ENCODE measurements at regions not wholly inside any gene's neighbourhood (a gene's known extent, or its start where the extent isn't known, plus 50 kb on each side); places are given as distances from the start of the nearest gene placed in this dataset.

DNA sequence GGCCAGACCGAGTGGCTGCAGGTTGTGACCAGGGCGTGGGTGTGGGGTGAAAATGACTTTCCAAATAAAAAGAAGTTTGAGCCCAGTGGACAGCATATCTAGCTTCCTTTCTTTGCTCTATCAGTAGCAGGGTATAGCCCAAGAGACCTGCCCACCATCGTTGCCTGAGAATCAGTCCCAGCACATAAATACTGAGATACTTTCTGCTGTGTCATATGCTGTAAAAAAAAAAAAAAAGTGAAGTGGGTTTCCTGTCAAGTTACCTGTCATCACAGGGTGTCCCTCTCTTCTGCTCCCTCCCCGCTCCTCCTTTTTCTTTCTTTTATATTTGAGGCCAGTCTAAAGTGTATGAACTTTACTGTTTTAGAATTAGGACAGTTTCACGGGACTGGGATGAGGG lies 330.3 kb upstream of the BOD1L1 start:
- Histone ChIP-seq H3K27ac (no peak overlapping the region), H3K4me1 (no peaks in the 10 kb centered on the region), H3K27me3 (no peaks in the 10 kb centered on the region), H3K4me3 (no peak overlapping the region), H3K36me3 (no peaks in the 10 kb centered on the region), H3K9me3 (no peaks in the 10 kb centered on the region)
- TF ChIP-seq, protein P1, sequence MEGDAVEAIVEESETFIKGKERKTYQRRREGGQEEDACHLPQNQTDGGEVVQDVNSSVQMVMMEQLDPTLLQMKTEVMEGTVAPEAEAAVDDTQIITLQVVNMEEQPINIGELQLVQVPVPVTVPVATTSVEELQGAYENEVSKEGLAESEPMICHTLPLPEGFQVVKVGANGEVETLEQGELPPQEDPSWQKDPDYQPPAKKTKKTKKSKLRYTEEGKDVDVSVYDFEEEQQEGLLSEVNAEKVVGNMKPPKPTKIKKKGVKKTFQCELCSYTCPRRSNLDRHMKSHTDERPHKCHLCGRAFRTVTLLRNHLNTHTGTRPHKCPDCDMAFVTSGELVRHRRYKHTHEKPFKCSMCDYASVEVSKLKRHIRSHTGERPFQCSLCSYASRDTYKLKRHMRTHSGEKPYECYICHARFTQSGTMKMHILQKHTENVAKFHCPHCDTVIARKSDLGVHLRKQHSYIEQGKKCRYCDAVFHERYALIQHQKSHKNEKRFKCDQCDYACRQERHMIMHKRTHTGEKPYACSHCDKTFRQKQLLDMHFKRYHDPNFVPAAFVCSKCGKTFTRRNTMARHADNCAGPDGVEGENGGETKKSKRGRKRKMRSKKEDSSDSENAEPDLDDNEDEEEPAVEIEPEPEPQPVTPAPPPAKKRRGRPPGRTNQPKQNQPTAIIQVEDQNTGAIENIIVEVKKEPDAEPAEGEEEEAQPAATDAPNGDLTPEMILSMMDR (IDR thresholded peaks at IDR 0.05), result no peak
- no peak for TF ChIP-seq POLR2A (IDR thresholded peaks at IDR 0.05)
- DNase-seq (no peak), ATAC-seq (no peak)
- WGBS (ENCODE audit: insufficient coverage, low coverage, low lambda C conversion rate, missing lambda C conversion rate), result 75% methylated on average over 5 of the region's 5 CpGs
- intact Hi-C loops (cut with DNase I), result no loop called here

DNA sequence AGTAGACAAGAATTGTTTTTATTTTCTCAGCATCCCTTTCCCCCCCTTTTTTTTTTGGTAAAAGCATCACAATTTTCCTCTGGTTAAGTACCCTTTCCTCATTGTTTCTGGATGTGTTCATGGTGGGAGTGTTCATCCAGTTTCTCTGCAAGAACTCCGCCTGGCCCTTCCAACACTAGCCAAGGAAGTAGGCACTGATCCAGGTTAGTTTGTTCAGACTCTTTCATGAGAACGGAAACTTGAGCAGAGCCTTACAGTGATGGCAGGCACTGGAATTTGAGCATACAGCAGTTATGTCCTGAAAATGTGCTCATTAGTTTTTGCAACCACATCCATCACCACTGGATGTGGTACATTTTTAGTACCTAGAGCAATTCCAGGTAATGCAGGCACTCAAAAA lies 336.1 kb upstream of the BOD1L1 start:
- intact Hi-C loops (cut with DNase I), result no loop called here
- Histone ChIP-seq H3K27me3 (no peaks in the 10 kb centered on the region), H3K4me1 (no peaks in the 10 kb centered on the region), H3K27ac (no peak overlapping the region), H3K4me3 (no peak overlapping the region), H3K36me3 (no peaks in the 10 kb centered on the region), H3K9me3 (no peaks in the 10 kb centered on the region)
- no peak for ATAC-seq
- no peak for DNase-seq
- TF ChIP-seq, protein P1 (IDR thresholded peaks at IDR 0.05), result no peak
- TF ChIP-seq POLR2A (IDR thresholded peaks at IDR 0.05), result no peak
- 57% methylated on average over 2 of the region's 2 CpGs for WGBS (ENCODE audit: insufficient coverage, low coverage, low lambda C conversion rate, missing lambda C conversion rate)

- intact Hi-C loops (cut with DNase I), result no loop called here
- H3K36me3 ChIP-seq, result no peaks in the 10 kb centered on the region
- no peaks in the 10 kb centered on the region for H3K9me3 ChIP-seq
- H3K27me3 ChIP-seq, result no peaks in the 10 kb centered on the region
- TF ChIP-seq, protein P1 (IDR thresholded peaks at IDR 0.05), result no peak
- TF ChIP-seq POLR2A (IDR thresholded peaks at IDR 0.05), result no peak
- peak; percentile 41 to 87 (median 69) for ATAC-seq
- no peak overlapping the region for H3K4me3 ChIP-seq
- DNase-seq, result no peak
- WGBS (ENCODE audit: insufficient coverage, low coverage, low lambda C conversion rate, missing lambda C conversion rate), result 62% methylated on average over 7 of the region's 8 CpGs
- H3K27ac ChIP-seq, result no peak overlapping the region
- H3K4me1 ChIP-seq, result no peaks in the 10 kb centered on the region
Measured at GRCh38 chr4:13966231-13967195, 339.0 kb upstream of the BOD1L1 start.

DNA sequence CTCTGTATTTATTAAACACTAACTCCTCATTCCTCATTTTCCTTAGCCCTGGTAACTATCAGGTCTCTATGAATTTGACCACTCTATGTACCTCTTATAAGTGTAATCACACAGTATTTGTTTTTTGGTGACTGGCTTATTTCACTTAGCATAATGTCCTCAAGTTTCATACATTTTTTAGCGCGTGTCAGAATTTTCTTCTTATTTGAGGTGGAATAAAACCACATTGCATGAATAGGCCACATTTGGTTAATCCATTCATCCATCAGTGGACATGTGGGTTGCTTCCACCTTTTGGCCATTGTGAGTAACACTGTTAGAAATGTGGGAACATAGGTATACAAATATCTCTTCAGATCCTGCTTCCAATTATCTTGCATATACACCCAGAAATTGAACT lies 341.2 kb upstream of the BOD1L1 start:
- intact Hi-C loops (cut with DNase I), result no loop called here
- no peak for TF ChIP-seq POLR2A (IDR thresholded peaks at IDR 0.05)
- TF ChIP-seq, protein P1 (IDR thresholded peaks at IDR 0.05), result peak in 1 of 4 donors; percentile 18
- H3K9me3 ChIP-seq, result no peaks in the 10 kb centered on the region
- no peaks in the 10 kb centered on the region for H3K27me3 ChIP-seq
- H3K4me3 ChIP-seq, result no peak overlapping the region
- no peak for DNase-seq
- no peaks in the 10 kb centered on the region for H3K36me3 ChIP-seq
- whole genome bisulfite sequencing (ENCODE audit: insufficient coverage, low coverage, low lambda C conversion rate, missing lambda C conversion rate), result 100% methylated on average over 2 of the region's 2 CpGs
- H3K4me1 ChIP-seq, result no peaks in the 10 kb centered on the region
- no peak overlapping the region for H3K27ac ChIP-seq
- ATAC-seq, result peak in 1 of 4 donors; percentile 49
